IPS-18a (cell line): ENCODE measurements at regions not wholly inside any gene's neighbourhood (a gene's known extent, or its start where the extent isn't known, plus 50 kb on each side); places are given as distances from the start of the nearest gene placed in this dataset.

Source experiments
- H3K27ac ChIP-seq: one replicate; pipeline ENCODE4 v1.5.1; 2013; ENCODE audit warnings: low read length
- H3K27me3 ChIP-seq: one replicate; pipeline ENCODE4 v1.6.1; 2013; ENCODE audit warnings: mild to moderate bottlenecking, low read length; ENCODE audit not compliant: control insufficient read depth, insufficient read depth
- H3K36me3 ChIP-seq: one replicate; pipeline ENCODE4 v1.6.1; 2013; ENCODE audit warnings: low read depth, low read length; ENCODE audit not compliant: control insufficient read depth
- H3K4me1 ChIP-seq: one replicate; pipeline ENCODE4 v1.6.1; 2013; ENCODE audit warnings: low read depth, low read length; ENCODE audit not compliant: control insufficient read depth
- H3K4me3 ChIP-seq: one replicate; pipeline ENCODE4 v1.5.1; 2013; ENCODE audit warnings: low read length
- H3K9ac ChIP-seq: one replicate; pipeline ENCODE4 v1.6.1; 2013; ENCODE audit warnings: mild to moderate bottlenecking, low read length, moderate library complexity
- H3K9me3 ChIP-seq: one replicate; pipeline ENCODE4 v1.6.1; 2013; ENCODE audit warnings: low read depth, low read length; ENCODE audit not compliant: control insufficient read depth

GRCh38 chr11:109554951-109555350 lies 133.0 kb downstream of the C11orf87 start:
- no peaks in the 10 kb centered on the region for H3K27me3 ChIP-seq
- H3K9me3 ChIP-seq = no peaks in the 10 kb centered on the region
- H3K9ac ChIP-seq = no peak overlapping the region
- H3K36me3 ChIP-seq = no peaks in the 10 kb centered on the region
- H3K4me1 ChIP-seq = no peaks in the 10 kb centered on the region
- H3K4me3 ChIP-seq = no peak overlapping the region
- no peak overlapping the region for H3K27ac ChIP-seq

- Histone ChIP-seq H3K27ac (no peak overlapping the region), H3K36me3 (no peaks in the 10 kb centered on the region), H3K9me3 (no peaks in the 10 kb centered on the region), H3K4me3 (no peak overlapping the region), H3K27me3 (no peaks in the 10 kb centered on the region), H3K9ac (no peak overlapping the region), H3K4me1 (no peaks in the 10 kb centered on the region)
Measured at GRCh38 chr11:109564241-109564640, 142.3 kb downstream of the C11orf87 start.

DNA sequence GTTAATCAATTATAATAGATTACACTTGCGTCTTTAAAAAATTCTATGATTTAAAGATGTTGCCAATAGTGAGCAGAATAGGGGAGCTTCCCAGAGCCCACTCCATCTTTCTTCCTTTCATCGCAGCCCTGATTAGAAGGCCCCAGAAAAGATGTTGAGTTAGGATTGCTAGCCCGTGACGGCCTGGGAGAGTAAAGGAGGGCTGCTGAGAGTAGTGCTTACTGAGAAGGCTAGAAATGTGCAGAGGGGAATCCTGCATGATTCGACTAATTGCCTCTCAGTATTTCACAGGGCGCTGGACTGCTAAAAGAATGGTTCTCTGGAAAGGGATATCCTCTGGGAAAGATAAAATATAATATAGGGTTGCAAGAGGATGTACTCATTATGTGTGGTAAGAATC lies 160.5 kb downstream of the C11orf87 start:
- Histone ChIP-seq H3K27me3 (no peaks in the 10 kb centered on the region), H3K27ac (no peak overlapping the region), H3K9me3 (no peaks in the 10 kb centered on the region), H3K4me1 (no peaks in the 10 kb centered on the region), H3K9ac (no peak overlapping the region), H3K4me3 (no peak overlapping the region), H3K36me3 (no peaks in the 10 kb centered on the region)

DNA sequence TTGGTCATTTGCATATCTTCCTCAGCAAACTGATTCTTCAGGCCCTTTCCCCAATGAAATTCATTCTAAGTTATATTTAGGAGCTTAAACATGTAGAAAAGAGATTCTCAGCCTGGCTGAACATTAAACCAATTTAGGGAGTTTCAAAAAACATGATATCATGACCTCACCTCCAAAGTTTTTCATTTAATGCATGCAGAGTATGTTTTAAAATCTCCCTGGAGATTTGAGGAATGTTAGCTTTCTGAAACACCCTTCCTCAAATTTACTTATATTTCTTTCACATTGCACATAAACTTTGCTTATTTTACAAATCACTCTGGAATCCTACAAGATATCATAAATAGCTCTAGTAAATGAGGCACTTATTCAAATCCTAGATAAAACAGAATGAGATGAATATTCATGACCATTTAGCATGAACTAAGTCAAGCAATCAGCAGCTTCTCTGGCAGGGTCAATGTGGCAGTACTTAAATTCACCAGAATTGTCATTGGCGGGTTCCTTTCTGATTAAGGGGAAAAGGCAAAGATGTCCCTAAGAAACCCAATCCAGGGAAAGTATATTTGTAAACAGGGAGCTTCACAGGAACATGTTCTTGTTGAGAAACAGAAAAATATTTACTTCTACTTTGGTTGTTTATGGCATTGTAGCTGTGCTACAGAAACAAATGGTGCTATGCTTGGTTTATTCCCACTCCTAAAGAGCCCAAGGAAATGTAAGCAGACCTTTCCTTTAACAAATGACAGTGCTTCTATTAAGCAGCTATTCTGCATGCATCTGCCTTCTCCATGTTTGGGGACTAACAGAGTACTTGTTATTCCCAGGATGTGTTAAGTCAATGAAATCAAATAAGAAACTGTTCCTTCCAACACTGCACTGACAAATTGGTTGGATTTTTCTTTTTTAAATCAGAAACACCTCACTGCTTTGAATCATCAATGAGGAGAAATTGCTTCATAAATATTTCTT lies 162.3 kb downstream of the C11orf87 start:
- no peaks in the 10 kb centered on the region for H3K9me3 ChIP-seq
- H3K27me3 ChIP-seq = no peaks in the 10 kb centered on the region
- H3K27ac ChIP-seq = no peak overlapping the region
- H3K4me3 ChIP-seq = no peak overlapping the region
- no peaks in the 10 kb centered on the region for H3K36me3 ChIP-seq
- H3K9ac ChIP-seq = no peak overlapping the region
- no peaks in the 10 kb centered on the region for H3K4me1 ChIP-seq

DNA sequence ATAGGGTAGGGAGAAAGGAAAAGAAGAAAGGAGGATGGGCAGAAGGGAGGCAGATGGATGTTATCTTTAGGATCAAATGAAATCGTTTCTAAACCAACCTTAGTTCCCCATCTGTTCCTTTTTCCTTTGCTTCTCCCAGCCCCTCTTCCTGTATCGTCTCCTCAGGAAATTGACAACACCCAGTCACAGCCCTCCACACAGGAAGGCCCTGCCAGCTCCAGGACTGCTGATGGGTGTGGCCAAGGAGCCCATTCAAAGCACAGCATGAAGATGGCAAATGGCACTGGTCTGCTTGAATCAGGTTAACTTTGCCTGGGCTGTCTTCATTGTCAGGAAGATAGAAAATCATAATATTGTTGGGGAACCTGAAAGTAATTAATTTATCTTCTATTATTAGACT lies 164.8 kb downstream of the C11orf87 start:
- Histone ChIP-seq H3K4me3 (no peak overlapping the region), H3K9ac (no peak overlapping the region), H3K27me3 (no peaks in the 10 kb centered on the region), H3K4me1 (no peaks in the 10 kb centered on the region), H3K27ac (no peak overlapping the region), H3K36me3 (no peaks in the 10 kb centered on the region), H3K9me3 (no peaks in the 10 kb centered on the region)

DNA sequence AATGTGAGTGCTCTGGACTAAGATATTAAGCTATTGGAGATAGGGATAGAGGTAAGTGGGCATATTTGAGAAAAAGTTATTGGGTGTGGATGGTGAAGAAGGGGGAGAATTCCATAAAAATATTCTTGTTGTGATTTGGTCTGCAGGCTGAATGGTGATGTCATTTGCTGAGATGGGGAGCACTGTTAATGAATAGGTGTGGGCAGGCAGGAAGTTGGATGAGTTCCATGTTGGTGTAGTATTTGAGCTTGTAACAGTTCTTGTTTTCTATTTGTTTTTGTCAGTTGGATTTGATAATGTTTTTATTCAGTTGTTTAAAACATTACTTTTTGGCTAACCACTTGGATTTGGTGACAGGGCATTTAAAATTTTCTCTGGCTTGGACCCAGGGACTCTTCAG lies 168.8 kb downstream of the C11orf87 start:
- Histone ChIP-seq H3K9ac (no peak overlapping the region), H3K27me3 (no peaks in the 10 kb centered on the region), H3K4me1 (no peaks in the 10 kb centered on the region), H3K36me3 (no peaks in the 10 kb centered on the region), H3K4me3 (no peak overlapping the region), H3K27ac (no peak overlapping the region), H3K9me3 (no peaks in the 10 kb centered on the region)

GRCh38 chr11:109597336-109597735 lies 175.3 kb downstream of the C11orf87 start:
- Histone ChIP-seq H3K36me3 (no peaks in the 10 kb centered on the region), H3K9ac (no peak overlapping the region), H3K27me3 (no peaks in the 10 kb centered on the region), H3K27ac (no peak overlapping the region), H3K4me3 (no peak overlapping the region), H3K4me1 (no peaks in the 10 kb centered on the region), H3K9me3 (no peaks in the 10 kb centered on the region)

- no peaks in the 10 kb centered on the region for H3K4me1 ChIP-seq
- H3K36me3 ChIP-seq = no peaks in the 10 kb centered on the region
- no peaks in the 10 kb centered on the region for H3K9me3 ChIP-seq
- no peak overlapping the region for H3K27ac ChIP-seq
- no peaks in the 10 kb centered on the region for H3K27me3 ChIP-seq
- no peak overlapping the region for H3K4me3 ChIP-seq
- no peak overlapping the region for H3K9ac ChIP-seq
Measured at GRCh38 chr11:109604481-109605400, 182.8 kb downstream of the C11orf87 start.

GRCh38 chr11:109606256-109606655 lies 184.3 kb downstream of the C11orf87 start:
- H3K4me1 ChIP-seq = no peaks in the 10 kb centered on the region
- H3K9ac ChIP-seq = no peak overlapping the region
- H3K27me3 ChIP-seq = no peaks in the 10 kb centered on the region
- H3K4me3 ChIP-seq = no peak overlapping the region
- H3K27ac ChIP-seq = no peak overlapping the region
- no peaks in the 10 kb centered on the region for H3K9me3 ChIP-seq
- H3K36me3 ChIP-seq = no peaks in the 10 kb centered on the region

DNA sequence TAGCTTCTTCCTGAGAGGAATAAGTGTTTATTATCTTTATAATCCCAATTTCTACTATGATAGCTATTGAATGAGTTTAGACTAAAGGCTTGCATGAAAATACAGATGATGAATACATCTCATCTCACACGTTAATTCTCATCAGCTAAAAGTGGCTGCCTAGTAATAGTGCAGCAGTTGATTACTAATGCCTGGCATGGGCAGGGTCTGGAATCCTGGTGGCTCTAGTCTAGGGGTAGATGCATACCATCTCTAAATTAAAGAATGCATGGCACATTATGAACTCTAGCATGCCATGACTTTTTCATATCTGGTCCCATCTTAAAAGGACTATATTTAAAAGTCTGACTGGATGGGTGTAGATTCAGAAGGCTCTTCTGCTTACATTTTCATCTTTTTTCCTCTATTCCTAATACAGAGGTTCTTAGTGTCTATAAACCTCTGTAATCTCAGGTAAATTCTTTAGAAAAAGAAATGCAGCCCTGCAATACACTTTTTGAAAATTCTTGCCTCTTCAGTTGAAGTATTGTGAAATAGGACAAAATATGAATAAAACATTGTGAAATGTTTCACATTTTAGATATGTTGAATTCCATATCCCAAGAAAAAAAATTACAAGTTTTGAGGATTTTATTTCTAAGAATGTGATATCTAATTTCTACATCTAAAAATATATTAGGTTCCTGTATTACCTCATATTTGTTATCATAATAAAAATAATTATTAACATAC lies 187.6 kb downstream of the C11orf87 start:
- H3K36me3 ChIP-seq = no peaks in the 10 kb centered on the region
- no peaks in the 10 kb centered on the region for H3K9me3 ChIP-seq
- H3K9ac ChIP-seq = no peak overlapping the region
- H3K4me1 ChIP-seq = no peaks in the 10 kb centered on the region
- no peak overlapping the region for H3K4me3 ChIP-seq
- H3K27ac ChIP-seq = no peak overlapping the region
- no peaks in the 10 kb centered on the region for H3K27me3 ChIP-seq

GRCh38 chr11:109612496-109612895 lies 190.5 kb downstream of the C11orf87 start:
- H3K27me3 ChIP-seq = no peaks in the 10 kb centered on the region
- no peaks in the 10 kb centered on the region for H3K9me3 ChIP-seq
- no peak overlapping the region for H3K9ac ChIP-seq
- H3K36me3 ChIP-seq = no peaks in the 10 kb centered on the region
- H3K27ac ChIP-seq = no peak overlapping the region
- no peaks in the 10 kb centered on the region for H3K4me1 ChIP-seq
- no peak overlapping the region for H3K4me3 ChIP-seq
